HG03354 (cell line): ENCODE measurements at regions not wholly inside any gene's neighbourhood (a gene's known extent, or its start where the extent isn't known, plus 50 kb on each side); places are given as distances from the start of the nearest gene placed in this dataset.

ENCODE experiments used
- ATAC-seq: cut with Tn5 transposase; IDR thresholded peaks from one replicate; pipeline ENCODE4 v1.9.1; 2021; ENCODE audit warnings: mild to moderate bottlenecking; ENCODE audit not compliant: unreplicated experiment, poor library complexity, severe bottlenecking

- no peak for ATAC-seq
Observed at GRCh38 chr21:38881131-38881530, 75.4 kb downstream of the ETS2 start.

- ATAC-seq = no peak
Observed at GRCh38 chr21:38880577-38880966, 74.8 kb downstream of the ETS2 start.

DNA sequence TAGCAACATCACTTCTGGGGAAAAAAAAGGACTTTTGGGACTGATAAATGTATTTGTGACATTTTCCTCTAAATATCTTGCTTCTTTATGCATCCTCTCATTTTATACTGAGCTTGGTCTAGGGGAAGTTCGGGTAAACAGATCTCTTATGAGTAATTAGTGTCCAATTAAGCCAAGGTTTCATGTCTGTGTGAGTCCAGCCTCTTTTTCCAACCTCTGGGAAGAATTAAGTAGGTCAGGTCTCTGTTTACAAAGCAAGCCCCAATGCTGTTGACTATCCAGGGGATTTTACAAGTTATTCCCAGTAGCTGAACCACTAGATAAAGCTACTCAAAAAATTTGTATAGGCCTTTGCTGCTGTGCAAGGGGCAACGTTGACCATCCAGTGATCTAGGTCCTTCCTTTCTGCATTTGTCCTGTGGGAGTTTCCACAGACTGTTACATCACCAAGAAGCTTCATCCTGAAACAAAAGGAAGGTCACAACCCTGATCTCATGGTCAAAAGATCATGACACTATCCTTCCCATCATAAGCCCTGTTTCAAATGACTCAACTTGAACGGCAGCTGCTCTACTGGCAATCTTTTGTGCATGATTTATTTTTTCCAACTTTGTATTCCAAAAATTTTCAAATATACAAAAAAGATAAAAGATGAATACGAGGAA, 74.3 kb downstream of the ETS2 start:
- ATAC-seq = no peak

GRCh38 chr21:38878379-38879179, 72.8 kb downstream of the ETS2 start:
- ATAC-seq = no peak

GRCh38 chr21:38875694-38876492, 70.2 kb downstream of the ETS2 start:
- ATAC-seq = no peak
